ENCODE measurements at regions not wholly inside any gene's neighbourhood (a gene's known extent, or its start where the extent isn't known, plus 50 kb on each side); places are given as distances from the start of the nearest gene placed in this dataset.

GRCh38 chr9:38158628-38159027 lies 89.6 kb upstream of the SHB start:
- no peak for DNase-seq (ENCODE audit: low read depth)

GRCh38 chr9:38157711-38158110 lies 88.7 kb upstream of the SHB start:
- no peak for DNase-seq (ENCODE audit: low read depth)

- no peak for DNase-seq (ENCODE audit: low read depth)
Observed at GRCh38 chr9:38154501-38155421, 85.7 kb upstream of the SHB start.

GRCh38 chr9:38153910-38154291 lies 84.9 kb upstream of the SHB start:
- no peak for DNase-seq (ENCODE audit: low read depth)

- no peak for DNase-seq (ENCODE audit: low read depth)
Observed at GRCh38 chr9:38153152-38153909, 84.3 kb upstream of the SHB start.

- no peak for DNase-seq (ENCODE audit: low read depth)
Observed at GRCh38 chr9:38149647-38150046, 80.6 kb upstream of the SHB start.

- no peak for DNase-seq (ENCODE audit: low read depth)
Observed at GRCh38 chr9:38146844-38147243, 77.8 kb upstream of the SHB start.

GRCh38 chr9:38145526-38146053 lies 76.6 kb upstream of the SHB start:
- no peak for DNase-seq (ENCODE audit: low read depth)

- DNase-seq (ENCODE audit: low read depth), result no peak
Observed at GRCh38 chr9:38144421-38144820, 75.4 kb upstream of the SHB start.

- no peak for DNase-seq (ENCODE audit: low read depth)
Observed at GRCh38 chr9:38141746-38142591, 72.9 kb upstream of the SHB start.

GRCh38 chr9:38138276-38138675 lies 69.2 kb upstream of the SHB start:
- no peak for DNase-seq (ENCODE audit: low read depth)

GRCh38 chr9:38137342-38137741 lies 68.3 kb upstream of the SHB start:
- DNase-seq (ENCODE audit: low read depth), result no peak

GRCh38 chr9:38136386-38136785 lies 67.4 kb upstream of the SHB start:
- no peak for DNase-seq (ENCODE audit: low read depth)

GRCh38 chr9:38134611-38135237 lies 65.7 kb upstream of the SHB start:
- DNase-seq (ENCODE audit: low read depth), result no peak

GRCh38 chr9:38133595-38133994 lies 64.6 kb upstream of the SHB start:
- DNase-seq (ENCODE audit: low read depth), result no peak

GRCh38 chr9:38132956-38133355 lies 63.9 kb upstream of the SHB start:
- DNase-seq (ENCODE audit: low read depth), result no peak

GRCh38 chr9:38131729-38132128 lies 62.7 kb upstream of the SHB start:
- no peak for DNase-seq (ENCODE audit: low read depth)

GRCh38 chr9:38130724-38131123 lies 61.7 kb upstream of the SHB start:
- DNase-seq (ENCODE audit: low read depth), result no peak

- DNase-seq (ENCODE audit: low read depth), result no peak
Observed at GRCh38 chr9:38129366-38129765, 60.3 kb upstream of the SHB start.

- DNase-seq (ENCODE audit: low read depth), result no peak
Observed at GRCh38 chr9:38128752-38129270, 59.8 kb upstream of the SHB start.

- DNase-seq (ENCODE audit: low read depth), result no peak
Observed at GRCh38 chr9:38127271-38127839, 58.3 kb upstream of the SHB start.

Measured in T-helper 22 cell (primary cell).